ENCODE measurements at regions not wholly inside any gene's neighbourhood (a gene's known extent, or its start where the extent isn't known, plus 50 kb on each side); places are given as distances from the start of the nearest gene placed in this dataset.

DNA sequence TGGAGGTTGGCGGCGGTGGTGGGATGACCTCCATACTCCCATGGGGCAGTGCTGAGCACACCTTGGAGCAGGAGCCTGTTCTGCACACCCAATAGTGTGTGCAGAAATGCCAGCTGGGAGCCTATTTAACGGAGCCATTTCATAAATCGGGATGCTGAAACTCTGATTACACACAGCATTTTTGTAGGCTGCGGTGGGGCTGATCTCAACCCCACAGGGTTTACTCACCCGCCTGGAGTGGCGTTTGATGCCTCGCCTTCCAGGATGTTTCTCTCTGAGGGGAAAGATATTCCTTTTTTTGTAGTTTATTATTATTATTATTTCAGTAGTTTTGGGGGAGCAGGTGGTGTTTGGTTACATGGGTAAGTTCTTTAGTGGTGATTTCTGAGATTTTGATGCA is 82.6 kb upstream of the WDR26 start:
- TF ChIP-seq EZH2 (IDR thresholded peaks at IDR 0.05; ENCODE audit: low read depth, unreplicated experiment) (no peak), ZNF114 (CRISPR knock-in tag; IDR thresholded peaks at IDR 0.05) (no peak), POLR2AphosphoS5 (IDR thresholded peaks at IDR 0.05; ENCODE audit: low read depth) (no peak), EZH2phosphoT487 (IDR thresholded peaks at IDR 0.05; ENCODE audit: unreplicated experiment) (no peak), ZNF331 (CRISPR knock-in tag; IDR thresholded peaks at IDR 0.05; ENCODE audit: low read depth) (no peak)
- TF ChIP-seq, protein P1, sequence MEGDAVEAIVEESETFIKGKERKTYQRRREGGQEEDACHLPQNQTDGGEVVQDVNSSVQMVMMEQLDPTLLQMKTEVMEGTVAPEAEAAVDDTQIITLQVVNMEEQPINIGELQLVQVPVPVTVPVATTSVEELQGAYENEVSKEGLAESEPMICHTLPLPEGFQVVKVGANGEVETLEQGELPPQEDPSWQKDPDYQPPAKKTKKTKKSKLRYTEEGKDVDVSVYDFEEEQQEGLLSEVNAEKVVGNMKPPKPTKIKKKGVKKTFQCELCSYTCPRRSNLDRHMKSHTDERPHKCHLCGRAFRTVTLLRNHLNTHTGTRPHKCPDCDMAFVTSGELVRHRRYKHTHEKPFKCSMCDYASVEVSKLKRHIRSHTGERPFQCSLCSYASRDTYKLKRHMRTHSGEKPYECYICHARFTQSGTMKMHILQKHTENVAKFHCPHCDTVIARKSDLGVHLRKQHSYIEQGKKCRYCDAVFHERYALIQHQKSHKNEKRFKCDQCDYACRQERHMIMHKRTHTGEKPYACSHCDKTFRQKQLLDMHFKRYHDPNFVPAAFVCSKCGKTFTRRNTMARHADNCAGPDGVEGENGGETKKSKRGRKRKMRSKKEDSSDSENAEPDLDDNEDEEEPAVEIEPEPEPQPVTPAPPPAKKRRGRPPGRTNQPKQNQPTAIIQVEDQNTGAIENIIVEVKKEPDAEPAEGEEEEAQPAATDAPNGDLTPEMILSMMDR (conservative IDR thresholded peaks at IDR 0.05; ENCODE audit: low read depth in 2 of 2) = no peak
- TF ChIP-seq, protein P2, sequence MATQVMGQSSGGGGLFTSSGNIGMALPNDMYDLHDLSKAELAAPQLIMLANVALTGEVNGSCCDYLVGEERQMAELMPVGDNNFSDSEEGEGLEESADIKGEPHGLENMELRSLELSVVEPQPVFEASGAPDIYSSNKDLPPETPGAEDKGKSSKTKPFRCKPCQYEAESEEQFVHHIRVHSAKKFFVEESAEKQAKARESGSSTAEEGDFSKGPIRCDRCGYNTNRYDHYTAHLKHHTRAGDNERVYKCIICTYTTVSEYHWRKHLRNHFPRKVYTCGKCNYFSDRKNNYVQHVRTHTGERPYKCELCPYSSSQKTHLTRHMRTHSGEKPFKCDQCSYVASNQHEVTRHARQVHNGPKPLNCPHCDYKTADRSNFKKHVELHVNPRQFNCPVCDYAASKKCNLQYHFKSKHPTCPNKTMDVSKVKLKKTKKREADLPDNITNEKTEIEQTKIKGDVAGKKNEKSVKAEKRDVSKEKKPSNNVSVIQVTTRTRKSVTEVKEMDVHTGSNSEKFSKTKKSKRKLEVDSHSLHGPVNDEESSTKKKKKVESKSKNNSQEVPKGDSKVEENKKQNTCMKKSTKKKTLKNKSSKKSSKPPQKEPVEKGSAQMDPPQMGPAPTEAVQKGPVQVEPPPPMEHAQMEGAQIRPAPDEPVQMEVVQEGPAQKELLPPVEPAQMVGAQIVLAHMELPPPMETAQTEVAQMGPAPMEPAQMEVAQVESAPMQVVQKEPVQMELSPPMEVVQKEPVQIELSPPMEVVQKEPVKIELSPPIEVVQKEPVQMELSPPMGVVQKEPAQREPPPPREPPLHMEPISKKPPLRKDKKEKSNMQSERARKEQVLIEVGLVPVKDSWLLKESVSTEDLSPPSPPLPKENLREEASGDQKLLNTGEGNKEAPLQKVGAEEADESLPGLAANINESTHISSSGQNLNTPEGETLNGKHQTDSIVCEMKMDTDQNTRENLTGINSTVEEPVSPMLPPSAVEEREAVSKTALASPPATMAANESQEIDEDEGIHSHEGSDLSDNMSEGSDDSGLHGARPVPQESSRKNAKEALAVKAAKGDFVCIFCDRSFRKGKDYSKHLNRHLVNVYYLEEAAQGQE (IDR thresholded peaks at IDR 0.05; ENCODE audit: unreplicated experiment) = no peak
